ENCODE measurements at regions not wholly inside any gene's neighbourhood (a gene's known extent, or its start where the extent isn't known, plus 50 kb on each side); places are given as distances from the start of the nearest gene placed in this dataset.

GRCh38 chr6:33875141-33875581, 71.4 kb upstream of the MLN start:
- TF ChIP-seq CTCF (IDR thresholded peaks at IDR 0.05) (no peak), POLR2A (IDR thresholded peaks at IDR 0.05) (no peak)

Data from lower leg skin (tissue), 3 donors.